ENCODE measurements at regions not wholly inside any gene's neighbourhood (a gene's known extent, or its start where the extent isn't known, plus 50 kb on each side); places are given as distances from the start of the nearest gene placed in this dataset.

DNA sequence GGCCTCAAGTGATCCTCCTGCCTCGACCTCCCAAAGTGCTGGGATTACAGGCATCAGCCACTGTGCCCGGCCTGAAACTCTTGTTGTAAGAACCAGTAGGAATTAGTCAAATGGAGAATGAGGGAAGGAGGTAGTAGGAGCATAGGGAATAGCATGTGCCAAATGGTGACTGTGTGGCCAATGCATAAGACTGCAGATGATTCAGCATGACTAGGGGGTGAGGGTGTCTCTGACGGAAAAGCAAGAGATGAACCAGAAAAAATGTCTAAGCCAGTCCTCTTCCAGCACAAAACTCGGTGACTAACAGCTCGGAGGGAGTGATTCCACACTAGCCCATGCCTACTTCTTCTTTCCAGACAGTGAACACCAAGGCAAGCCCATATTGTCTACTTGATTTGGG lies 58.2 kb upstream of the DUSP21 start:
- no peak for TF ChIP-seq BHLHE40 (IDR thresholded peaks at IDR 0.05; ENCODE audit: borderline replicate concordance)
- TF ChIP-seq FOXM1 (IDR thresholded peaks at IDR 0.05; ENCODE audit: borderline replicate concordance), result no peak
- no peak for TF ChIP-seq FOXA1 (IDR thresholded peaks at IDR 0.05)
- TF ChIP-seq ELF4 (IDR thresholded peaks at IDR 0.05), result no peak
- TF ChIP-seq NFRKB (IDR thresholded peaks at IDR 0.05), result no peak
- TF ChIP-seq ZNF384 (IDR thresholded peaks at IDR 0.05), result no peak
- TF ChIP-seq SP1 (IDR thresholded peaks at IDR 0.05), result no peak
- no peak for TF ChIP-seq LEF1 (IDR thresholded peaks at IDR 0.05; ENCODE audit: borderline replicate concordance)
- no peak for TF ChIP-seq HDGF (IDR thresholded peaks at IDR 0.05; ENCODE audit: borderline replicate concordance)
- no peak for TF ChIP-seq TARDBP (IDR thresholded peaks at IDR 0.05)
- TF ChIP-seq, protein P1, sequence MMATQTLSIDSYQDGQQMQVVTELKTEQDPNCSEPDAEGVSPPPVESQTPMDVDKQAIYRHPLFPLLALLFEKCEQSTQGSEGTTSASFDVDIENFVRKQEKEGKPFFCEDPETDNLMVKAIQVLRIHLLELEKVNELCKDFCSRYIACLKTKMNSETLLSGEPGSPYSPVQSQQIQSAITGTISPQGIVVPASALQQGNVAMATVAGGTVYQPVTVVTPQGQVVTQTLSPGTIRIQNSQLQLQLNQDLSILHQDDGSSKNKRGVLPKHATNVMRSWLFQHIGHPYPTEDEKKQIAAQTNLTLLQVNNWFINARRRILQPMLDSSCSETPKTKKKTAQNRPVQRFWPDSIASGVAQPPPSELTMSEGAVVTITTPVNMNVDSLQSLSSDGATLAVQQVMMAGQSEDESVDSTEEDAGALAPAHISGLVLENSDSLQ (IDR thresholded peaks at IDR 0.05), result no peak
- TF ChIP-seq ARNT (IDR thresholded peaks at IDR 0.05), result no peak
- TF ChIP-seq FOXK2 (IDR thresholded peaks at IDR 0.05), result no peak

Measured in HEK293T (cell line).